OCI-LY7 (cell line): ENCODE measurements at regions not wholly inside any gene's neighbourhood (a gene's known extent, or its start where the extent isn't known, plus 50 kb on each side); places are given as distances from the start of the nearest gene placed in this dataset.

Experiments
- BruUV-seq: library from RNA; stranded (reverse); fragments of 400-500 nt; replicated peaks from 2 replicates; lab custom pipeline; 2021; lab: Mats Ljungman, UMichigan
- CTCF ChIA-PET: fragments of 300-600 bp; sonication (Branson Sonifier 250); formaldehyde crosslinking; loops from one replicate; lab custom pipeline; 2022; ENCODE audit warnings: antibody characterized with exemption; ENCODE audit not compliant: unreplicated experiment; lab: Charles Lee
- POLR2A ChIA-PET: fragments of 300-600 bp; sonication (Branson Sonifier 250); formaldehyde crosslinking; loops from one replicate; lab custom pipeline; 2022; ENCODE audit warnings: antibody characterized with exemption; lab: Charles Lee
- DNase-seq: peaks from one replicate; pipeline ENCODE4 v3.0.0-alpha.2; 2015; ENCODE audit warnings: low spot score
- H2AFZ ChIP-seq: fragments of 200-600 bp; sonication (generic), shearing (Covaris generic); 2 replicates; pipeline ENCODE4 v1.6.1; 2014; ENCODE audit warnings: mild to moderate bottlenecking, antibody characterized with exemption, low read length, moderate library complexity
- H3K27ac ChIP-seq: fragments of 200-600 bp; sonication (generic); 2 replicates; pipeline ENCODE4 v1.5.1; 2014; ENCODE audit warnings: mixed run types, low read depth, mild to moderate bottlenecking, moderate library complexity, low read length, inconsistent platforms; ENCODE audit not compliant: poor library complexity, severe bottlenecking
- H3K36me3 ChIP-seq: fragments of 200-600 bp; sonication (generic); 2 replicates; pipeline ENCODE4 v1.6.1; 2014; ENCODE audit warnings: mild to moderate bottlenecking, antibody characterized with exemption, low read length, moderate library complexity, mixed read lengths; ENCODE audit not compliant: insufficient read depth
- H3K4me1 ChIP-seq: fragments of 200-600 bp; sonication (generic); 2 replicates; pipeline ENCODE4 v1.5.1; 2014; ENCODE audit warnings: mild to moderate bottlenecking, low read length; ENCODE audit not compliant: insufficient read depth, poor library complexity, severe bottlenecking
- H3K4me2 ChIP-seq: fragments of 200-600 bp; sonication (generic); 2 replicates; pipeline ENCODE4 v1.6.1; 2014; ENCODE audit warnings: mild to moderate bottlenecking, low read length
- H3K4me3 ChIP-seq: fragments of 200-600 bp; sonication (generic); 2 replicates; pipeline ENCODE4 v1.5.1; 2014; ENCODE audit warnings: mild to moderate bottlenecking, low read depth, low read length; ENCODE audit not compliant: poor library complexity, severe bottlenecking
- H3K79me2 ChIP-seq: fragments of 200-600 bp; sonication (generic); 2 replicates; pipeline ENCODE4 v1.6.1; 2016; ENCODE audit warnings: low read depth, mild to moderate bottlenecking, low read length, moderate library complexity, mixed read lengths; ENCODE audit not compliant: insufficient read depth
- H3K9me2 ChIP-seq: fragments of 200-600 bp; sonication (generic); 2 replicates; pipeline ENCODE4 v1.6.1; 2016; ENCODE audit warnings: mild to moderate bottlenecking, low read length, mixed read lengths; ENCODE audit not compliant: insufficient read depth
- H3K9me3 ChIP-seq: fragments of 200-600 bp; sonication (generic); 2 replicates; pipeline ENCODE4 v1.6.1; 2014; ENCODE audit warnings: mild to moderate bottlenecking, mixed run types, low read length, mixed read lengths
- H4K20me1 ChIP-seq: fragments of 200-600 bp; sonication (generic); 2 replicates; pipeline ENCODE4 v1.6.1; 2014; ENCODE audit warnings: mild to moderate bottlenecking, antibody characterized with exemption, low read length, moderate library complexity, mixed read lengths; ENCODE audit not compliant: insufficient read depth
- CTCF ChIP-seq: fragments of 200-600 bp; sonication (generic); conservative IDR thresholded peaks from 2 replicates; pipeline ENCODE4 v1.5.1; 2014; ENCODE audit warnings: mild to moderate bottlenecking, antibody characterized with exemption, low read length, moderate library complexity, mixed read lengths
- EZH2phosphoT487 ChIP-seq: fragments of 200-600 bp; sonication (generic); IDR thresholded peaks from 2 replicates; pipeline ENCODE4 v1.6.1; 2018; ENCODE audit warnings: low read depth, borderline replicate concordance, mild to moderate bottlenecking, mixed run types, antibody characterized with exemption, low read length, moderate library complexity, mixed read lengths
- intact Hi-C: fragments of 100-400 bp; cut with micrococcal nuclease; formaldehyde crosslinking; loops from one replicate; pipeline ENCODE4 v1.10.0; 2022; ENCODE audit not compliant: unreplicated experiment

GRCh38 chr20:48326434-48326691, 501.4 kb downstream of the PREX1 start:
- Histone ChIP-seq H3K4me3 (no peak overlapping the region), H3K4me1 (no peaks in the 10 kb centered on the region), H2AFZ (no peak overlapping the region), H3K79me2 (no peaks in the 10 kb centered on the region), H3K9me2 (no peaks in the 10 kb centered on the region), H4K20me1 (no peaks in the 10 kb centered on the region), H3K9me3 (no peaks in the 10 kb centered on the region), H3K36me3 (no peaks in the 10 kb centered on the region), H3K4me2 (no peak overlapping the region), H3K27ac (no peak overlapping the region)
- CTCF ChIA-PET = no interaction called here
- POLR2A ChIA-PET = no interaction called here
- no peak for DNase-seq
- no peak for TF ChIP-seq CTCF
- TF ChIP-seq EZH2phosphoT487 = no peak
- intact Hi-C loops = no loop called here
- BruUV-seq = no TSS peak

GRCh38 chr20:48325656-48326433, 502.0 kb downstream of the PREX1 start:
- intact Hi-C loops = no loop called here
- H2AFZ ChIP-seq = no peak overlapping the region
- no peaks in the 10 kb centered on the region for H3K9me2 ChIP-seq
- H3K79me2 ChIP-seq = no peaks in the 10 kb centered on the region
- TF ChIP-seq EZH2phosphoT487 (no peak), CTCF (no peak)
- H3K27ac ChIP-seq = no peak overlapping the region
- ChIA-PET POLR2A (no interaction called here), CTCF (no interaction called here)
- H3K9me3 ChIP-seq = no peaks in the 10 kb centered on the region
- no peaks in the 10 kb centered on the region for H4K20me1 ChIP-seq
- no peaks in the 10 kb centered on the region for H3K4me1 ChIP-seq
- H3K4me3 ChIP-seq = no peak overlapping the region
- no peak for DNase-seq
- H3K36me3 ChIP-seq = no peaks in the 10 kb centered on the region
- no peak overlapping the region for H3K4me2 ChIP-seq
- BruUV-seq = no TSS peak

- Histone ChIP-seq H3K36me3 (no peaks in the 10 kb centered on the region), H2AFZ (no peak overlapping the region), H4K20me1 (no peaks in the 10 kb centered on the region), H3K4me3 (no peak overlapping the region), H3K4me1 (no peaks in the 10 kb centered on the region), H3K27ac (no peak overlapping the region), H3K9me3 (no peaks in the 10 kb centered on the region), H3K9me2 (no peaks in the 10 kb centered on the region), H3K4me2 (no peak overlapping the region), H3K79me2 (no peaks in the 10 kb centered on the region)
- CTCF ChIA-PET = no interaction called here
- BruUV-seq = no TSS peak
- intact Hi-C loops = no loop called here
- no peak for TF ChIP-seq EZH2phosphoT487
- no peak for TF ChIP-seq CTCF
- POLR2A ChIA-PET = no interaction called here
- no peak for DNase-seq
Measured at GRCh38 chr20:48324744-48325143, 503.1 kb downstream of the PREX1 start.
